ENCODE measurements at regions not wholly inside any gene's neighbourhood (a gene's known extent, or its start where the extent isn't known, plus 50 kb on each side); places are given as distances from the start of the nearest gene placed in this dataset.
"Not testable (repeated sequence)": the region's sequence is repeated elsewhere in the genome, so short reads cannot be mapped to it uniquely, and the experiment has no call there.

- H3K27ac Mint-ChIP-seq; H3T11ph ChIP-seq (ENCODE audit: low read length); H4K91ac ChIP-seq (ENCODE audit: insufficient read length, low read depth, low read length); H2AFZ ChIP-seq (ENCODE audit: low read length); H4K8ac ChIP-seq (replicated peaks; ENCODE audit: insufficient read length, low read depth, low read length); H3K9ac ChIP-seq (ENCODE audit: extremely low read depth, insufficient read length, low read length); H4K20me1 ChIP-seq (ENCODE audit: control insufficient read depth, insufficient read depth, insufficient read length); H3K23me2 ChIP-seq (ENCODE audit: insufficient read length, low read depth, low read length, poor library complexity, severe bottlenecking); H3K27me3 Mint-ChIP-seq (ENCODE audit: low read depth); H3K4me3 Mint-ChIP-seq; H4K5ac ChIP-seq (ENCODE audit: insufficient read length, low read depth, low read length); H2BK12ac ChIP-seq (ENCODE audit: insufficient read length, low read depth, low read length); H3K14ac ChIP-seq (ENCODE audit: insufficient read depth, low read length); H3K23ac ChIP-seq (ENCODE audit: insufficient read length, low read depth, low read length); DNase-seq; H3K4me1 ChIP-seq (ENCODE audit: insufficient read depth, low read length); H2BK120ac ChIP-seq (ENCODE audit: low read depth, low read length, poor library complexity, severe bottlenecking); H3K4me1 Mint-ChIP-seq; H2BK5ac ChIP-seq (ENCODE audit: insufficient read length, low read length); H3K27me3 ChIP-seq (ENCODE audit: insufficient read depth, low read length); H3K27ac ChIP-seq (ENCODE audit: insufficient read length, low read depth, low read length); H3K9me3 ChIP-seq (ENCODE audit: control insufficient read depth, low read depth, low read length); H3K4me2 ChIP-seq (ENCODE audit: insufficient read depth, insufficient read length, low read length); H2BK15ac ChIP-seq (ENCODE audit: low read depth, low read length); H3K9me3 Mint-ChIP-seq; H2BK20ac ChIP-seq (ENCODE audit: low read depth, low read length, poor library complexity, severe bottlenecking); H2AK5ac ChIP-seq (ENCODE audit: insufficient read length, low read length); H3K79me1 ChIP-seq (ENCODE audit: insufficient read depth, low read depth, low read length, poor library complexity, severe bottlenecking); H3K18ac ChIP-seq (ENCODE audit: insufficient read length, low read depth, low read length); H3K79me2 ChIP-seq (ENCODE audit: insufficient read depth, low read length); H3K4ac ChIP-seq (ENCODE audit: low read depth, low read length); H3K36me3 Mint-ChIP-seq (ENCODE audit: insufficient read depth in 1 of 3, low read depth in 3 of 3); H3K56ac ChIP-seq (ENCODE audit: insufficient read length, low read depth, low read length): not testable (repeated sequence)
- no CpG with 5 or more reads among the region's 2 CpGs for WGBS (ENCODE audit: extremely low coverage, insufficient read length, low lambda C conversion rate)
Measured at GRCh38 chr10:47656732-47657131, 106.7 kb downstream of the SYT15B start.

GRCh38 chr10:47654161-47654560 lies 109.2 kb downstream of the SYT15B start:
- not testable (repeated sequence) for H2BK15ac ChIP-seq (ENCODE audit: low read depth, low read length); H3K36me3 Mint-ChIP-seq (ENCODE audit: insufficient read depth in 1 of 3, low read depth in 3 of 3); H2BK12ac ChIP-seq (ENCODE audit: insufficient read length, low read depth, low read length); H4K20me1 ChIP-seq (ENCODE audit: control insufficient read depth, insufficient read depth, insufficient read length); H3K56ac ChIP-seq (ENCODE audit: insufficient read length, low read depth, low read length); H3K4me1 ChIP-seq (ENCODE audit: insufficient read depth, low read length); DNase-seq; H2BK120ac ChIP-seq (ENCODE audit: low read depth, low read length, poor library complexity, severe bottlenecking); H3K79me1 ChIP-seq (ENCODE audit: insufficient read depth, low read depth, low read length, poor library complexity, severe bottlenecking); H3K23ac ChIP-seq (ENCODE audit: insufficient read length, low read depth, low read length); H3K27ac ChIP-seq (ENCODE audit: insufficient read length, low read depth, low read length); H4K8ac ChIP-seq (replicated peaks; ENCODE audit: insufficient read length, low read depth, low read length); H4K5ac ChIP-seq (ENCODE audit: insufficient read length, low read depth, low read length); H3K4me3 Mint-ChIP-seq; H3K9ac ChIP-seq (ENCODE audit: extremely low read depth, insufficient read length, low read length); H3K27me3 ChIP-seq (ENCODE audit: insufficient read depth, low read length); H4K91ac ChIP-seq (ENCODE audit: insufficient read length, low read depth, low read length); H3T11ph ChIP-seq (ENCODE audit: low read length); H3K9me3 ChIP-seq (ENCODE audit: control insufficient read depth, low read depth, low read length); H3K4ac ChIP-seq (ENCODE audit: low read depth, low read length); H3K9me3 Mint-ChIP-seq; H2AK5ac ChIP-seq (ENCODE audit: insufficient read length, low read length); H3K27me3 Mint-ChIP-seq (ENCODE audit: low read depth); H3K27ac Mint-ChIP-seq; H3K79me2 ChIP-seq (ENCODE audit: insufficient read depth, low read length); H3K4me1 Mint-ChIP-seq; H3K23me2 ChIP-seq (ENCODE audit: insufficient read length, low read depth, low read length, poor library complexity, severe bottlenecking); H3K18ac ChIP-seq (ENCODE audit: insufficient read length, low read depth, low read length); H3K4me2 ChIP-seq (ENCODE audit: insufficient read depth, insufficient read length, low read length); H3K14ac ChIP-seq (ENCODE audit: insufficient read depth, low read length); H2AFZ ChIP-seq (ENCODE audit: low read length); H2BK5ac ChIP-seq (ENCODE audit: insufficient read length, low read length); H2BK20ac ChIP-seq (ENCODE audit: low read depth, low read length, poor library complexity, severe bottlenecking)
- WGBS (ENCODE audit: extremely low coverage, insufficient read length, low lambda C conversion rate) = no CpG with 5 or more reads among the region's 4 CpGs

Measured in H9 (cell line).